Mammary epithelial cell (primary cell): ENCODE measurements at regions not wholly inside any gene's neighbourhood (a gene's known extent, or its start where the extent isn't known, plus 50 kb on each side); places are given as distances from the start of the nearest gene placed in this dataset.

ENCODE experiments used
- EZH2 ChIP-seq: IDR thresholded peaks from 2 replicates; pipeline ENCODE4 v1.6.1; 2012; ENCODE audit warnings: low read length, inconsistent platforms, borderline replicate concordance
- TF ChIP-seq, protein P1 (sequence below), 2 donors: IDR thresholded peaks in 1 of 2; conservative IDR thresholded peaks in 1 of 2; 2 replicates each; pipeline ENCODE4 v1.5.1; 2011 to 2012; ENCODE audit warnings: inconsistent platforms in 2 of 2, low read length in 2 of 2, mild to moderate bottlenecking in 2 of 2, control low read depth in 1 of 2, low read depth in 1 of 2; ENCODE audit not compliant: insufficient read depth in 1 of 2; ENCODE audit errors: extremely low read depth in 1 of 2

GRCh38 chr2:207473049-207473930 is 56.5 kb upstream of the CREB1 start:
- TF ChIP-seq, protein P1, sequence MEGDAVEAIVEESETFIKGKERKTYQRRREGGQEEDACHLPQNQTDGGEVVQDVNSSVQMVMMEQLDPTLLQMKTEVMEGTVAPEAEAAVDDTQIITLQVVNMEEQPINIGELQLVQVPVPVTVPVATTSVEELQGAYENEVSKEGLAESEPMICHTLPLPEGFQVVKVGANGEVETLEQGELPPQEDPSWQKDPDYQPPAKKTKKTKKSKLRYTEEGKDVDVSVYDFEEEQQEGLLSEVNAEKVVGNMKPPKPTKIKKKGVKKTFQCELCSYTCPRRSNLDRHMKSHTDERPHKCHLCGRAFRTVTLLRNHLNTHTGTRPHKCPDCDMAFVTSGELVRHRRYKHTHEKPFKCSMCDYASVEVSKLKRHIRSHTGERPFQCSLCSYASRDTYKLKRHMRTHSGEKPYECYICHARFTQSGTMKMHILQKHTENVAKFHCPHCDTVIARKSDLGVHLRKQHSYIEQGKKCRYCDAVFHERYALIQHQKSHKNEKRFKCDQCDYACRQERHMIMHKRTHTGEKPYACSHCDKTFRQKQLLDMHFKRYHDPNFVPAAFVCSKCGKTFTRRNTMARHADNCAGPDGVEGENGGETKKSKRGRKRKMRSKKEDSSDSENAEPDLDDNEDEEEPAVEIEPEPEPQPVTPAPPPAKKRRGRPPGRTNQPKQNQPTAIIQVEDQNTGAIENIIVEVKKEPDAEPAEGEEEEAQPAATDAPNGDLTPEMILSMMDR (conservative IDR thresholded peaks at IDR 0.05 in 1 of 2, IDR thresholded peaks at IDR 0.05 in 1 of 2; ENCODE audit: extremely low read depth in 1 of 2, insufficient read depth in 1 of 2, low read depth in 1 of 2, low read length in 2 of 2): peak; percentile 87 to 88
- no peak for TF ChIP-seq EZH2
